GM12892 (cell line): ENCODE measurements at regions not wholly inside any gene's neighbourhood (a gene's known extent, or its start where the extent isn't known, plus 50 kb on each side); places are given as distances from the start of the nearest gene placed in this dataset.

ENCODE experiments used
- POLR2A ChIP-seq: IDR thresholded peaks from 2 replicates; pipeline ENCODE4 v1.6.1; 2011; ENCODE audit warnings: low read depth, low read length, control low read depth
- TAF1 ChIP-seq: IDR thresholded peaks from 2 replicates; pipeline ENCODE4 v1.6.1; 2011; ENCODE audit warnings: low read depth, mild to moderate bottlenecking, control low read depth, low read length, borderline replicate concordance

DNA sequence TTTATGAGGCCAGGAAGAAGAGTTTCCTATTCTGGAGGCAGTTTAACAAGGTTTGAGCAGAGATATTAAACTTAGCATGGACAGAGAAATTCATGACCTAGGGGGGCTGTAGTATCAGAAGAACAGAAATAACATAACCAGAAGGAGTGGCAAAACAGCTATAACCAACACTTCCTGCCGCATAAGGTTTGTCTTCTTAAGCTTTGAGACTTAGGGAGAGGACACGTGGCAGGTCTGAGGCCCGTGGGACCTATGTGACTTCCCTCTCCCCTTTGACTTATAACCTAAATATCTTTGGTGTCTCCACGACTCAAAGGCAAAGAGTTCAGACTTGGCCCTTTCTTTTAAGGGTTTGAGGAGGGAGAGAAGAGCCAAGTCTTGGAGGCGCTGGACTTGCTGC lies 119.1 kb upstream of the PZP start:
- no peak for TF ChIP-seq POLR2A
- no peak for TF ChIP-seq TAF1
